OCI-LY7 (cell line): ENCODE measurements at regions not wholly inside any gene's neighbourhood (a gene's known extent, or its start where the extent isn't known, plus 50 kb on each side); places are given as distances from the start of the nearest gene placed in this dataset.

ENCODE experiments used
- BruUV-seq: library from RNA; stranded (reverse); fragments of 400-500 nt; replicated peaks from 2 replicates; lab custom pipeline; 2021; lab: Mats Ljungman, UMichigan
- CTCF ChIA-PET: fragments of 300-600 bp; sonication (Branson Sonifier 250); formaldehyde crosslinking; loops from one replicate; lab custom pipeline; 2022; ENCODE audit warnings: antibody characterized with exemption; ENCODE audit not compliant: unreplicated experiment; lab: Charles Lee
- POLR2A ChIA-PET: fragments of 300-600 bp; sonication (Branson Sonifier 250); formaldehyde crosslinking; loops from one replicate; lab custom pipeline; 2022; ENCODE audit warnings: antibody characterized with exemption; lab: Charles Lee
- DNase-seq: peaks from one replicate; pipeline ENCODE4 v3.0.0-alpha.2; 2015; ENCODE audit warnings: low spot score
- H2AFZ ChIP-seq: fragments of 200-600 bp; sonication (generic), shearing (Covaris generic); 2 replicates; pipeline ENCODE4 v1.6.1; 2014; ENCODE audit warnings: mild to moderate bottlenecking, antibody characterized with exemption, low read length, moderate library complexity
- H3K27ac ChIP-seq: fragments of 200-600 bp; sonication (generic); 2 replicates; pipeline ENCODE4 v1.5.1; 2014; ENCODE audit warnings: mixed run types, low read depth, mild to moderate bottlenecking, moderate library complexity, low read length, inconsistent platforms; ENCODE audit not compliant: poor library complexity, severe bottlenecking
- H3K36me3 ChIP-seq: fragments of 200-600 bp; sonication (generic); 2 replicates; pipeline ENCODE4 v1.6.1; 2014; ENCODE audit warnings: mild to moderate bottlenecking, antibody characterized with exemption, low read length, moderate library complexity, mixed read lengths; ENCODE audit not compliant: insufficient read depth
- H3K4me1 ChIP-seq: fragments of 200-600 bp; sonication (generic); 2 replicates; pipeline ENCODE4 v1.5.1; 2014; ENCODE audit warnings: mild to moderate bottlenecking, low read length; ENCODE audit not compliant: insufficient read depth, poor library complexity, severe bottlenecking
- H3K4me2 ChIP-seq: fragments of 200-600 bp; sonication (generic); 2 replicates; pipeline ENCODE4 v1.6.1; 2014; ENCODE audit warnings: mild to moderate bottlenecking, low read length
- H3K4me3 ChIP-seq: fragments of 200-600 bp; sonication (generic); 2 replicates; pipeline ENCODE4 v1.5.1; 2014; ENCODE audit warnings: mild to moderate bottlenecking, low read depth, low read length; ENCODE audit not compliant: poor library complexity, severe bottlenecking
- H3K79me2 ChIP-seq: fragments of 200-600 bp; sonication (generic); 2 replicates; pipeline ENCODE4 v1.6.1; 2016; ENCODE audit warnings: low read depth, mild to moderate bottlenecking, low read length, moderate library complexity, mixed read lengths; ENCODE audit not compliant: insufficient read depth
- H3K9me2 ChIP-seq: fragments of 200-600 bp; sonication (generic); 2 replicates; pipeline ENCODE4 v1.6.1; 2016; ENCODE audit warnings: mild to moderate bottlenecking, low read length, mixed read lengths; ENCODE audit not compliant: insufficient read depth
- H3K9me3 ChIP-seq: fragments of 200-600 bp; sonication (generic); 2 replicates; pipeline ENCODE4 v1.6.1; 2014; ENCODE audit warnings: mild to moderate bottlenecking, mixed run types, low read length, mixed read lengths
- H4K20me1 ChIP-seq: fragments of 200-600 bp; sonication (generic); 2 replicates; pipeline ENCODE4 v1.6.1; 2014; ENCODE audit warnings: mild to moderate bottlenecking, antibody characterized with exemption, low read length, moderate library complexity, mixed read lengths; ENCODE audit not compliant: insufficient read depth
- CTCF ChIP-seq: fragments of 200-600 bp; sonication (generic); conservative IDR thresholded peaks from 2 replicates; pipeline ENCODE4 v1.5.1; 2014; ENCODE audit warnings: mild to moderate bottlenecking, antibody characterized with exemption, low read length, moderate library complexity, mixed read lengths
- EZH2phosphoT487 ChIP-seq: fragments of 200-600 bp; sonication (generic); IDR thresholded peaks from 2 replicates; pipeline ENCODE4 v1.6.1; 2018; ENCODE audit warnings: low read depth, borderline replicate concordance, mild to moderate bottlenecking, mixed run types, antibody characterized with exemption, low read length, moderate library complexity, mixed read lengths
- intact Hi-C: fragments of 100-400 bp; cut with micrococcal nuclease; formaldehyde crosslinking; loops from one replicate; pipeline ENCODE4 v1.10.0; 2022; ENCODE audit not compliant: unreplicated experiment

- POLR2A ChIA-PET: no interaction called here
- Histone ChIP-seq H3K79me2 (no peaks in the 10 kb centered on the region), H3K9me2 (no peaks in the 10 kb centered on the region), H3K4me3 (no peak overlapping the region), H3K36me3 (no peaks in the 10 kb centered on the region), H4K20me1 (no peaks in the 10 kb centered on the region), H3K27ac (no peak overlapping the region), H3K4me1 (no peaks in the 10 kb centered on the region), H3K4me2 (no peak overlapping the region), H3K9me3 (no peaks in the 10 kb centered on the region), H2AFZ (no peak overlapping the region)
- intact Hi-C loops: no loop called here
- CTCF ChIA-PET: no interaction called here
- no peak for DNase-seq
- TF ChIP-seq CTCF: no peak
- TF ChIP-seq EZH2phosphoT487: no peak
- no TSS peak for BruUV-seq
These were observed 159.9 kb downstream of the ACTL8 start for GRCh38 chr1:17914987-17915386.

GRCh38 chr1:17915511-17916197 is 160.5 kb downstream of the ACTL8 start:
- no peaks in the 10 kb centered on the region for H3K4me1 ChIP-seq
- no peak for DNase-seq
- H3K36me3 ChIP-seq: no peaks in the 10 kb centered on the region
- intact Hi-C loops: no loop called here
- H2AFZ ChIP-seq: no peak overlapping the region
- no peak overlapping the region for H3K27ac ChIP-seq
- H3K9me3 ChIP-seq: no peaks in the 10 kb centered on the region
- ChIA-PET CTCF (interaction anchor here (0.5 kb wide), 1 partner anchor 179 kb away, joined by 4 read pairs; no protein-coding TSS in a partner anchor), POLR2A (no interaction called here)
- BruUV-seq: no TSS peak
- TF ChIP-seq EZH2phosphoT487 (no peak), CTCF (no peak)
- no peaks in the 10 kb centered on the region for H4K20me1 ChIP-seq
- H3K4me3 ChIP-seq: no peak overlapping the region
- no peaks in the 10 kb centered on the region for H3K9me2 ChIP-seq
- no peaks in the 10 kb centered on the region for H3K79me2 ChIP-seq
- no peak overlapping the region for H3K4me2 ChIP-seq

GRCh38 chr1:17916702-17917101 is 161.6 kb downstream of the ACTL8 start:
- H3K9me2 ChIP-seq: no peaks in the 10 kb centered on the region
- no peaks in the 10 kb centered on the region for H3K9me3 ChIP-seq
- no peak overlapping the region for H3K4me3 ChIP-seq
- ChIA-PET POLR2A (no interaction called here), CTCF (no interaction called here)
- intact Hi-C loops: no loop called here
- no peak for DNase-seq
- no TSS peak for BruUV-seq
- no peak overlapping the region for H2AFZ ChIP-seq
- no peaks in the 10 kb centered on the region for H3K79me2 ChIP-seq
- no peaks in the 10 kb centered on the region for H3K36me3 ChIP-seq
- no peak overlapping the region for H3K27ac ChIP-seq
- no peak for TF ChIP-seq CTCF
- no peak for TF ChIP-seq EZH2phosphoT487
- H4K20me1 ChIP-seq: no peaks in the 10 kb centered on the region
- no peak overlapping the region for H3K4me2 ChIP-seq
- H3K4me1 ChIP-seq: no peaks in the 10 kb centered on the region
